DOHH2 (cell line): ENCODE measurements at regions not wholly inside any gene's neighbourhood (a gene's known extent, or its start where the extent isn't known, plus 50 kb on each side); places are given as distances from the start of the nearest gene placed in this dataset.

Experiments used
- H3F3A ChIP-seq: fragments of 200-600 bp; sonication (generic), shearing (Covaris generic); 2 replicates; pipeline ENCODE4 v1.6.0; 2016; ENCODE audit warnings: antibody characterized with exemption, mild to moderate bottlenecking; ENCODE audit not compliant: control insufficient read depth, insufficient read depth
- H3K27ac ChIP-seq: fragments of 200-600 bp; sonication (generic); 2 replicates; pipeline ENCODE4 v1.5.1; 2014; ENCODE audit warnings: low read depth, mild to moderate bottlenecking, low read length, moderate library complexity
- H3K27me3 ChIP-seq: fragments of 200-600 bp; sonication (generic); 2 replicates; pipeline ENCODE4 v1.6.1; 2014; ENCODE audit warnings: mild to moderate bottlenecking, low read length, mixed read lengths; ENCODE audit not compliant: control insufficient read depth
- H3K36me3 ChIP-seq: fragments of 200-600 bp; sonication (generic); 2 replicates; pipeline ENCODE4 v1.6.1; 2014; ENCODE audit warnings: mild to moderate bottlenecking, low read length, moderate library complexity, mixed read lengths; ENCODE audit not compliant: control insufficient read depth
- H3K4me1 ChIP-seq: fragments of 200-600 bp; sonication (generic); 2 replicates; pipeline ENCODE4 v1.6.1; 2014; ENCODE audit warnings: mild to moderate bottlenecking, low read length, mixed read lengths; ENCODE audit not compliant: control insufficient read depth
- H3K4me2 ChIP-seq: fragments of 200-600 bp; sonication (generic); 2 replicates; pipeline ENCODE4 v1.6.0; 2014; ENCODE audit warnings: mild to moderate bottlenecking, low read length, moderate library complexity
- H3K4me3 ChIP-seq: fragments of 200-600 bp; sonication (generic); 2 replicates; pipeline ENCODE4 v1.5.1; 2014; ENCODE audit warnings: mild to moderate bottlenecking, low read length, mixed read lengths
- H3K79me2 ChIP-seq: fragments of 200-600 bp; sonication (generic); 2 replicates; pipeline ENCODE4 v1.6.1; 2014; ENCODE audit warnings: mild to moderate bottlenecking, low read length, mixed read lengths; ENCODE audit not compliant: control insufficient read depth
- H3K9me2 ChIP-seq: fragments of 200-600 bp; sonication (generic); replicated peaks from 2 replicates; pipeline ENCODE4 v1.6.1; 2014; ENCODE audit warnings: mild to moderate bottlenecking, low read length, mixed read lengths; ENCODE audit not compliant: control insufficient read depth
- H3K9me3 ChIP-seq: fragments of 200-600 bp; sonication (generic); 2 replicates; pipeline ENCODE4 v1.6.1; 2014; ENCODE audit warnings: antibody characterized with exemption, low read length, mixed read lengths; ENCODE audit not compliant: control insufficient read depth, insufficient read depth
- H4K20me1 ChIP-seq: fragments of 200-600 bp; sonication (generic); 2 replicates; pipeline ENCODE4 v1.6.0; 2014; ENCODE audit warnings: low read depth, mild to moderate bottlenecking, antibody characterized with exemption, low read length, moderate library complexity; ENCODE audit not compliant: control insufficient read depth, insufficient read depth
- EZH2phosphoT487 ChIP-seq: fragments of 200-600 bp; sonication (generic); IDR thresholded peaks from 2 replicates; pipeline ENCODE4 v1.6.1; 2017; ENCODE audit warnings: borderline replicate concordance, mild to moderate bottlenecking, antibody characterized with exemption, low read length, moderate library complexity, mixed read lengths
- TF ChIP-seq, protein P1 (sequence below): fragments of 200-600 bp; sonication (generic); IDR thresholded peaks from one replicate; pipeline ENCODE4 v1.5.1; 2014; ENCODE audit warnings: antibody characterized with exemption, mild to moderate bottlenecking, low read depth, low read length; ENCODE audit not compliant: poor library complexity, severe bottlenecking

DNA sequence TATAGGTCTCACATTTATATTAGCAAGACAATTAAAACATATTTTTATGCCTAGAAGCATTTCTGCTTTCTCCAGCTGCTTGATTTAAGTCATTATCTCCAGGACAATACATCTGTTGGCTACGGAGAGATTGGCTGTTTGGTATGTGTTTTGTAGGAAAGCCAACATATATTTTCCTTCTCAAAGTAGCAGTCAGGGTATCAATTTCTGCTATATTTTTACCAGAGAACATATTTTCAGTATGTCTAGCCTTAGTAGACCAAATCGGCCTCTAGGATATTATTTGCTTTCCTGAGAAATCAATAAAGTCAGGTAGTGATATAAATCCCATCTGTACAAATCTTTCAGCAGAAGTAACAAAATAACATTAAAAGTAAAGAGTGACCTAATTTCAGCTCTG is 150.0 kb upstream of the COL3A1 start:
- no peaks in the 10 kb centered on the region for H3K4me1 ChIP-seq
- no peaks in the 10 kb centered on the region for H3K36me3 ChIP-seq
- no peaks in the 10 kb centered on the region for H3F3A ChIP-seq
- no peak overlapping the region for H3K4me3 ChIP-seq
- no peaks in the 10 kb centered on the region for H3K79me2 ChIP-seq
- H3K27me3 ChIP-seq: no peaks in the 10 kb centered on the region
- H4K20me1 ChIP-seq: no peaks in the 10 kb centered on the region
- no peaks in the 10 kb centered on the region for H3K9me2 ChIP-seq
- no peaks in the 10 kb centered on the region for H3K9me3 ChIP-seq
- TF ChIP-seq EZH2phosphoT487: no peak
- TF ChIP-seq, protein P1, sequence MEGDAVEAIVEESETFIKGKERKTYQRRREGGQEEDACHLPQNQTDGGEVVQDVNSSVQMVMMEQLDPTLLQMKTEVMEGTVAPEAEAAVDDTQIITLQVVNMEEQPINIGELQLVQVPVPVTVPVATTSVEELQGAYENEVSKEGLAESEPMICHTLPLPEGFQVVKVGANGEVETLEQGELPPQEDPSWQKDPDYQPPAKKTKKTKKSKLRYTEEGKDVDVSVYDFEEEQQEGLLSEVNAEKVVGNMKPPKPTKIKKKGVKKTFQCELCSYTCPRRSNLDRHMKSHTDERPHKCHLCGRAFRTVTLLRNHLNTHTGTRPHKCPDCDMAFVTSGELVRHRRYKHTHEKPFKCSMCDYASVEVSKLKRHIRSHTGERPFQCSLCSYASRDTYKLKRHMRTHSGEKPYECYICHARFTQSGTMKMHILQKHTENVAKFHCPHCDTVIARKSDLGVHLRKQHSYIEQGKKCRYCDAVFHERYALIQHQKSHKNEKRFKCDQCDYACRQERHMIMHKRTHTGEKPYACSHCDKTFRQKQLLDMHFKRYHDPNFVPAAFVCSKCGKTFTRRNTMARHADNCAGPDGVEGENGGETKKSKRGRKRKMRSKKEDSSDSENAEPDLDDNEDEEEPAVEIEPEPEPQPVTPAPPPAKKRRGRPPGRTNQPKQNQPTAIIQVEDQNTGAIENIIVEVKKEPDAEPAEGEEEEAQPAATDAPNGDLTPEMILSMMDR: no peak
- no peak overlapping the region for H3K27ac ChIP-seq
- H3K4me2 ChIP-seq: no peak overlapping the region

DNA sequence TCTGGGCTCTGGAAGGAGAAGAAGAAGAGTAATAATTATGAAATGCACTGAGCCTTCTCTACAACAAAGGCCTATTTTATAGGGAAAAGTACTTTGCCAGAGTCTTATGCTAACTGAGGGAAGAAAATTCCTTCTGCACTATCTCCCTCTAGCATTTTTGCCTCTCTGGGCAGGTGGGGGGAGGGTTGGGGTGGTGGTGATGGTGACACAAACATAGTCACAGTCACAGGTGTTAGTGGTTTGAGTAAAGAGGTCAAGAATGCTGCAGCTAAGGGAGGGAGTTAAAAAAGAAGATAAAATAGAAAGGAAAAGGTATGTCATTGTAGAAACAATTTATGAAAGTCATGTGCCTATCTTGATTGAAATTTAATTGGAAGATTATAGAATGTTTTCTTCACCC is 140.8 kb upstream of the COL3A1 start:
- Histone ChIP-seq H3K4me1 (no peaks in the 10 kb centered on the region), H3K27me3 (no peaks in the 10 kb centered on the region), H3K27ac (no peak overlapping the region), H3K36me3 (no peaks in the 10 kb centered on the region), H3K4me2 (no peak overlapping the region), H3K9me3 (no peaks in the 10 kb centered on the region; the same call in 1 of the 2 replicates), H4K20me1 (no peaks in the 10 kb centered on the region), H3K79me2 (no peaks in the 10 kb centered on the region), H3K9me2 (no peaks in the 10 kb centered on the region), H3K4me3 (no peak overlapping the region), H3F3A (no peaks in the 10 kb centered on the region)
- TF ChIP-seq EZH2phosphoT487: no peak
- TF ChIP-seq, protein P1: no peak

GRCh38 chr2:188833799-188834198 is 140.4 kb upstream of the COL3A1 start:
- H3F3A ChIP-seq: no peaks in the 10 kb centered on the region
- no peaks in the 10 kb centered on the region; the same call in 1 of the 2 replicates for H3K9me3 ChIP-seq
- H3K27me3 ChIP-seq: no peaks in the 10 kb centered on the region
- TF ChIP-seq, protein P1: no peak
- TF ChIP-seq EZH2phosphoT487: no peak
- H3K36me3 ChIP-seq: no peaks in the 10 kb centered on the region
- no peaks in the 10 kb centered on the region for H3K79me2 ChIP-seq
- no peak overlapping the region for H3K4me2 ChIP-seq
- H4K20me1 ChIP-seq: no peaks in the 10 kb centered on the region
- no peak overlapping the region for H3K27ac ChIP-seq
- H3K4me3 ChIP-seq: no peak overlapping the region
- no peaks in the 10 kb centered on the region for H3K4me1 ChIP-seq
- no peaks in the 10 kb centered on the region for H3K9me2 ChIP-seq
